Astrocyte (in vitro differentiated cells and primary cell): ENCODE measurements at regions not wholly inside any gene's neighbourhood (a gene's known extent, or its start where the extent isn't known, plus 50 kb on each side); places are given as distances from the start of the nearest gene placed in this dataset.

Source experiments
- DNase-seq: peaks from one replicate; pipeline ENCODE4 v3.0.0-alpha.2; 2010; ENCODE audit warnings: low read depth
- FAIRE-seq: peaks from 2 replicates; lab custom pipeline; 2011; peaks lifted over from hg19 to GRCh38; lab: Jason Lieb, UNC
- H2AFZ ChIP-seq: 2 replicates; pipeline ENCODE4 v1.6.0; 2012; ENCODE audit warnings: low read depth, low read length, inconsistent platforms
- H3K27ac ChIP-seq: 2 replicates; pipeline ENCODE4 v1.5.1; 2011; ENCODE audit warnings: low read depth, low read length, inconsistent platforms
- H3K27me3 ChIP-seq: 2 replicates; pipeline ENCODE4 v1.6.0; 2011; ENCODE audit warnings: low read length, inconsistent platforms; ENCODE audit not compliant: insufficient read depth
- H3K36me3 ChIP-seq: 2 replicates; pipeline ENCODE4 v1.5.1; 2011; ENCODE audit warnings: low read length, inconsistent platforms; ENCODE audit not compliant: insufficient read depth
- H3K4me1 ChIP-seq: 2 replicates; pipeline ENCODE4 v1.5.1; 2011; ENCODE audit warnings: low read length, inconsistent platforms; ENCODE audit not compliant: insufficient read depth
- H3K4me2 ChIP-seq: 2 replicates; pipeline ENCODE4 v1.6.0; 2012; ENCODE audit warnings: low read length, inconsistent platforms
- H3K4me3 ChIP-seq: 2 replicates; pipeline ENCODE4 v1.5.1; 2011; ENCODE audit warnings: low read depth, mild to moderate bottlenecking, low read length, inconsistent platforms; ENCODE audit not compliant: insufficient read depth
- H3K79me2 ChIP-seq: 2 replicates; pipeline ENCODE4 v1.6.0; 2012; ENCODE audit warnings: mild to moderate bottlenecking, low read length, inconsistent platforms; ENCODE audit not compliant: insufficient read depth
- H3K9ac ChIP-seq: 2 replicates; pipeline ENCODE4 v1.6.0; 2012; ENCODE audit warnings: mild to moderate bottlenecking, low read length, inconsistent platforms
- H3K9me3 ChIP-seq: 2 replicates; pipeline ENCODE4 v1.5.1; 2012; ENCODE audit warnings: low read depth, mild to moderate bottlenecking, low read length, inconsistent platforms; ENCODE audit not compliant: insufficient read depth
- H4K20me1 ChIP-seq: 2 replicates; pipeline ENCODE4 v1.6.0; 2012; ENCODE audit warnings: low read length, inconsistent platforms; ENCODE audit not compliant: insufficient read depth
- H3K27ac Mint-ChIP-seq: one replicate; pipeline ENCODE4 v1.8.0; 2021; ENCODE audit warnings: mild to moderate bottlenecking, mixed read lengths; ENCODE audit not compliant: unreplicated experiment
- H3K27me3 Mint-ChIP-seq: one replicate; pipeline ENCODE4 v1.8.0; 2021; ENCODE audit warnings: low read depth, mixed read lengths; ENCODE audit not compliant: unreplicated experiment
- H3K36me3 Mint-ChIP-seq: one replicate; pipeline ENCODE4 v1.8.0; 2021; ENCODE audit warnings: low read depth, mixed read lengths; ENCODE audit not compliant: unreplicated experiment
- H3K4me1 Mint-ChIP-seq: one replicate; pipeline ENCODE4 v1.8.0; 2021; ENCODE audit warnings: low read depth, mixed read lengths; ENCODE audit not compliant: unreplicated experiment
- H3K4me3 Mint-ChIP-seq: one replicate; pipeline ENCODE4 v1.8.0; 2021; ENCODE audit warnings: mild to moderate bottlenecking, moderate library complexity, mixed read lengths; ENCODE audit not compliant: unreplicated experiment
- H3K9me3 Mint-ChIP-seq: one replicate; pipeline ENCODE4 v1.8.0; 2021; ENCODE audit warnings: mild to moderate bottlenecking, mixed read lengths; ENCODE audit not compliant: unreplicated experiment
- EZH2 ChIP-seq: IDR thresholded peaks from 2 replicates; pipeline ENCODE4 v1.6.1; 2012; ENCODE audit warnings: mild to moderate bottlenecking, low read length, inconsistent platforms; ENCODE audit not compliant: insufficient read depth
- TF ChIP-seq, protein P1 (sequence below): IDR thresholded peaks from 2 replicates; pipeline ENCODE4 v1.5.1; 2011; ENCODE audit warnings: low read depth, mild to moderate bottlenecking, inconsistent platforms, low read length, moderate library complexity; ENCODE audit not compliant: insufficient read depth

DNA sequence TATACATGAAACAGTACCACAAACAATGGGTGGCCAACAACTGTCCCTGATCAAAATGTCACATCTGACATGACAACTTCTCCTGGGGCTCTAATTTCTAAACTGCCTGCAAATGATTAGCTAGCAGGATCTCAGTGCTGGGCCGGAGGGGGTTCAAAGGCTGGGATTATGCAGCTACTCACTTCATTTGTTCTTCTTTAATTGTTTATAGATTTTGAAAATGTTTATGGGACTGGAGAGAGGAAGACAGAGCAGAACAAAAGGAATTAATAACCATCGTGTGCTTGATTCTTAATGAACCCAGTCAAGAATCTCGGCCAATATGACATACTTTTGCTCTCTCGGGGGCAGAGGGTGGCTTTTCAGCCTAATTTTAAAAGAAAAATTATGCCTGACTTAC lies 313.6 kb downstream of the NSG2 start:
- Histone ChIP-seq H3K27me3 (no peaks in the 10 kb centered on the region), H3K4me3 (no peak overlapping the region), H2AFZ (no peak overlapping the region), H4K20me1 (no peaks in the 10 kb centered on the region), H3K9ac (no peak overlapping the region), H3K36me3 (no peaks in the 10 kb centered on the region), H3K9me3 (no peaks in the 10 kb centered on the region), H3K79me2 (no peaks in the 10 kb centered on the region), H3K27ac (no peak overlapping the region), H3K4me1 (no peaks in the 10 kb centered on the region), H3K4me2 (no peak overlapping the region)
- FAIRE-seq (no peak), DNase-seq (no peak)
- peaks cover 7% of the 10 kb centered on the region for H3K9me3 Mint-ChIP-seq
- peaks cover 14% of the 10 kb centered on the region for H3K27me3 Mint-ChIP-seq
- H3K4me1 Mint-ChIP-seq, result peaks cover 3% of the 10 kb centered on the region
- TF ChIP-seq, protein P1, sequence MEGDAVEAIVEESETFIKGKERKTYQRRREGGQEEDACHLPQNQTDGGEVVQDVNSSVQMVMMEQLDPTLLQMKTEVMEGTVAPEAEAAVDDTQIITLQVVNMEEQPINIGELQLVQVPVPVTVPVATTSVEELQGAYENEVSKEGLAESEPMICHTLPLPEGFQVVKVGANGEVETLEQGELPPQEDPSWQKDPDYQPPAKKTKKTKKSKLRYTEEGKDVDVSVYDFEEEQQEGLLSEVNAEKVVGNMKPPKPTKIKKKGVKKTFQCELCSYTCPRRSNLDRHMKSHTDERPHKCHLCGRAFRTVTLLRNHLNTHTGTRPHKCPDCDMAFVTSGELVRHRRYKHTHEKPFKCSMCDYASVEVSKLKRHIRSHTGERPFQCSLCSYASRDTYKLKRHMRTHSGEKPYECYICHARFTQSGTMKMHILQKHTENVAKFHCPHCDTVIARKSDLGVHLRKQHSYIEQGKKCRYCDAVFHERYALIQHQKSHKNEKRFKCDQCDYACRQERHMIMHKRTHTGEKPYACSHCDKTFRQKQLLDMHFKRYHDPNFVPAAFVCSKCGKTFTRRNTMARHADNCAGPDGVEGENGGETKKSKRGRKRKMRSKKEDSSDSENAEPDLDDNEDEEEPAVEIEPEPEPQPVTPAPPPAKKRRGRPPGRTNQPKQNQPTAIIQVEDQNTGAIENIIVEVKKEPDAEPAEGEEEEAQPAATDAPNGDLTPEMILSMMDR, result no peak
- TF ChIP-seq EZH2, result no peak
- H3K4me3 Mint-ChIP-seq, result no peak overlapping the region
- no peaks in the 10 kb centered on the region for H3K36me3 Mint-ChIP-seq
- H3K27ac Mint-ChIP-seq, result no peak overlapping the region

DNA sequence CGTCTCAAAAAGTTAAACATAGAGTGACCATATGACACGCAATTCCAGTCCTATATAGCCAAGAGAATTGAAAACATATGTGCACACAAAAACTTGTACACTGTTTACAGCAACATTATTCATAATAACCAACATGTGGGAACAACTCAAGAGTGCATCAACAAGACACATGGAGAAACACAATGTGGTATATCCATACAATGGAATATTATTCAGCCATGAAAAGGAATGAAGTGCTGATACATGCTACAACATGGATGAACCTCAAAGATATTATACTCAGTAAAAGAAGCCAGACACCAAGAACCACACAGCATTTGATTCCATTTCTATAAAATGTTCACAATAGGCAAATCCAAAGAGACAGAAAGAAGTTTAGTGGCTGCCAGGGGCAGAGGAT lies 317.0 kb downstream of the NSG2 start:
- Mint-ChIP-seq H3K4me3 (no peak overlapping the region), H3K36me3 (no peaks in the 10 kb centered on the region), H3K9me3 (peaks cover 6% of the 10 kb centered on the region), H3K27me3 (no peaks in the 10 kb centered on the region), H3K27ac (no peak overlapping the region), H3K4me1 (no peaks in the 10 kb centered on the region)
- DNase-seq (no peak), FAIRE-seq (no peak)
- H3K9me3 ChIP-seq, result no peaks in the 10 kb centered on the region
- no peak overlapping the region for H3K4me3 ChIP-seq
- H3K79me2 ChIP-seq, result no peaks in the 10 kb centered on the region
- H3K27ac ChIP-seq, result no peak overlapping the region
- H4K20me1 ChIP-seq, result no peaks in the 10 kb centered on the region
- no peaks in the 10 kb centered on the region for H3K4me1 ChIP-seq
- no peaks in the 10 kb centered on the region for H3K27me3 ChIP-seq
- H2AFZ ChIP-seq, result no peak overlapping the region
- H3K36me3 ChIP-seq, result no peaks in the 10 kb centered on the region
- no peak overlapping the region for H3K9ac ChIP-seq
- no peak overlapping the region for H3K4me2 ChIP-seq
- TF ChIP-seq, protein P1, result no peak
- no peak for TF ChIP-seq EZH2

DNA sequence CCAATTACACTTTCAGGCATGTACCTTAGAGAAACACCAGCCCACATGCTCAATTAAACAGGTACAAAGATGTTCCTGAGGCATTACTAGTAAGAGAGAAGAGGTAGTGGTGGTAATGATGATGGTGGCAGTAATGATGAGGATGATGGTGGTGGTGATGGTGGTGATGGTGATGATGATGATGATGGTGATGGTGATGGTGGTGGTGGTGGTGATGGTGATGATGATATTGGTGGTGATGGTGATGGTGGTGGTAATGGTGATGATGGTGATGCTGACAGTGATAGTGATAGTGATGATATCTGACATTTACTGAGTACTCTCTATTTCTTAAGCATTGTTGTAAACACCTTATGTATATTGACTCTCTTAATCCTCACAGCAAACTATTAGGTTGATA lies 318.4 kb downstream of the NSG2 start:
- H2AFZ ChIP-seq, result no peak overlapping the region

More for the DNA sequence above, 318.4 kb downstream of the NSG2 start:
- H3K36me3 ChIP-seq, result no peaks in the 10 kb centered on the region
- no peak overlapping the region for H3K4me3 ChIP-seq
- H3K9me3 ChIP-seq, result no peaks in the 10 kb centered on the region
- FAIRE-seq (no peak), DNase-seq (no peak)
- no peaks in the 10 kb centered on the region for H3K79me2 ChIP-seq
- no peak overlapping the region for H3K9ac ChIP-seq
- H3K4me3 Mint-ChIP-seq, result no peak overlapping the region
- no peaks in the 10 kb centered on the region for H3K4me1 ChIP-seq
- H4K20me1 ChIP-seq, result no peaks in the 10 kb centered on the region
- H3K27me3 Mint-ChIP-seq, result no peaks in the 10 kb centered on the region
- H3K27ac Mint-ChIP-seq, result no peak overlapping the region
- TF ChIP-seq, protein P1, result no peak
- TF ChIP-seq EZH2, result no peak
- H3K36me3 Mint-ChIP-seq, result no peaks in the 10 kb centered on the region
- no peaks in the 10 kb centered on the region for H3K27me3 ChIP-seq
- H3K27ac ChIP-seq, result no peak overlapping the region
- no peak overlapping the region for H3K4me2 ChIP-seq
- H3K9me3 Mint-ChIP-seq, result peaks cover 6% of the 10 kb centered on the region
- H3K4me1 Mint-ChIP-seq, result no peaks in the 10 kb centered on the region
